Activated T-helper 2 cell treated with anti-CD3 and anti-CD28 coated beads, Interferon-gamma antibody, Interleukin-2, Interleukin-4, amounts not matched to agents 10 μg/mL and 5 μg/mL and 100 μg/mL, durations not matched to agents 14 hours and 24 hours and 36 hours (primary cell): ENCODE measurements at regions not wholly inside any gene's neighbourhood (a gene's known extent, or its start where the extent isn't known, plus 50 kb on each side); places are given as distances from the start of the nearest gene placed in this dataset.

ENCODE experiments used
- DNase-seq: peaks from one replicate; pipeline ENCODE4 v3.0.0; 2021; ENCODE audit warnings: low spot score
- H3K27ac Mint-ChIP-seq: one replicate; pipeline ENCODE4 v1.8.0; 2021; ENCODE audit warnings: mixed read lengths
- H3K27me3 Mint-ChIP-seq: one replicate; pipeline ENCODE4 v1.8.0; 2021; ENCODE audit warnings: low read depth, mixed read lengths
- H3K36me3 Mint-ChIP-seq: one replicate; pipeline ENCODE4 v1.8.0; 2021; ENCODE audit warnings: low read depth, mixed read lengths
- H3K4me1 Mint-ChIP-seq: one replicate; pipeline ENCODE4 v1.8.0; 2021; ENCODE audit warnings: low read depth, mixed read lengths
- H3K4me3 Mint-ChIP-seq: one replicate; pipeline ENCODE4 v1.8.0; 2021; ENCODE audit warnings: low read depth, mild to moderate bottlenecking, moderate library complexity, mixed read lengths
- H3K9me3 Mint-ChIP-seq: one replicate; pipeline ENCODE4 v1.8.0; 2021; ENCODE audit warnings: mixed read lengths
- intact Hi-C: fragments of 100-400 bp; cut with micrococcal nuclease; formaldehyde crosslinking; loops from one replicate; pipeline ENCODE4 v1.15.1; 2023

GRCh38 chr6:99219788-99220187 is 129.7 kb downstream of the FAXC start:
- H3K4me1 Mint-ChIP-seq, result no peaks in the 10 kb centered on the region
- no peak for DNase-seq
- no peak overlapping the region for H3K27ac Mint-ChIP-seq
- no peaks in the 10 kb centered on the region for H3K36me3 Mint-ChIP-seq
- H3K4me3 Mint-ChIP-seq, result no peak overlapping the region
- intact Hi-C loops, result no loop called here
- no peaks in the 10 kb centered on the region for H3K9me3 Mint-ChIP-seq
- no peaks in the 10 kb centered on the region for H3K27me3 Mint-ChIP-seq

GRCh38 chr6:99216959-99217358 is 132.5 kb downstream of the FAXC start:
- Mint-ChIP-seq H3K27me3 (peaks cover 2% of the 10 kb centered on the region), H3K27ac (no peak overlapping the region), H3K4me3 (no peak overlapping the region), H3K9me3 (no peaks in the 10 kb centered on the region), H3K36me3 (no peaks in the 10 kb centered on the region), H3K4me1 (no peaks in the 10 kb centered on the region)
- DNase-seq, result no peak
- intact Hi-C loops, result no loop called here

GRCh38 chr6:99195986-99196655 is 153.4 kb downstream of the FAXC start:
- Mint-ChIP-seq H3K4me1 (peaks cover under 1% of the 10 kb centered on the region), H3K27me3 (peaks cover 15% of the 10 kb centered on the region), H3K36me3 (no peaks in the 10 kb centered on the region), H3K4me3 (no peak overlapping the region), H3K9me3 (no peaks in the 10 kb centered on the region), H3K27ac (no peak overlapping the region)
- no peak for DNase-seq
- intact Hi-C loops, result no loop called here

- no peaks in the 10 kb centered on the region for H3K9me3 Mint-ChIP-seq
- intact Hi-C loops, result no loop called here
- no peak for DNase-seq
- H3K36me3 Mint-ChIP-seq, result no peaks in the 10 kb centered on the region
- peaks cover 25% of the 10 kb centered on the region for H3K27me3 Mint-ChIP-seq
- H3K27ac Mint-ChIP-seq, result no peak overlapping the region
- no peak overlapping the region for H3K4me3 Mint-ChIP-seq
- peaks cover 17% of the 10 kb centered on the region for H3K4me1 Mint-ChIP-seq
Observed at GRCh38 chr6:99192561-99192960, 156.9 kb downstream of the FAXC start.

GRCh38 chr6:99189823-99190721 is 159.4 kb downstream of the FAXC start:
- H3K27ac Mint-ChIP-seq, result no peak overlapping the region
- DNase-seq, result peak; percentile 13
- H3K4me3 Mint-ChIP-seq, result no peak overlapping the region
- intact Hi-C loops, result loop anchor here (2.0 kb wide), 1 partner anchor 175 kb away; no protein-coding TSS in a partner anchor
- H3K4me1 Mint-ChIP-seq, result peaks cover 17% of the 10 kb centered on the region
- H3K36me3 Mint-ChIP-seq, result no peaks in the 10 kb centered on the region
- H3K9me3 Mint-ChIP-seq, result no peaks in the 10 kb centered on the region
- H3K27me3 Mint-ChIP-seq, result peaks cover 34% of the 10 kb centered on the region

- H3K36me3 Mint-ChIP-seq, result no peaks in the 10 kb centered on the region
- intact Hi-C loops, result no loop called here
- H3K4me1 Mint-ChIP-seq, result peaks cover 17% of the 10 kb centered on the region
Observed at GRCh38 chr6:99187429-99187828, 162.0 kb downstream of the FAXC start.

GRCh38 chr6:99186417-99186816 is 163.1 kb downstream of the FAXC start:
- Mint-ChIP-seq H3K27ac (no peak overlapping the region), H3K4me3 (no peak overlapping the region), H3K9me3 (peaks cover 3% of the 10 kb centered on the region), H3K27me3 (peaks cover 21% of the 10 kb centered on the region), H3K36me3 (no peaks in the 10 kb centered on the region), H3K4me1 (peaks cover 17% of the 10 kb centered on the region)
- intact Hi-C loops, result no loop called here
- no peak for DNase-seq

More at GRCh38 chr6:99187429-99187828, 162.0 kb downstream of the FAXC start:
- Mint-ChIP-seq H3K4me3 (no peak overlapping the region), H3K27me3 (peaks cover 24% of the 10 kb centered on the region), H3K27ac (no peak overlapping the region), H3K9me3 (no peaks in the 10 kb centered on the region)
- no peak for DNase-seq

GRCh38 chr6:99185525-99185924 is 163.9 kb downstream of the FAXC start:
- H3K9me3 Mint-ChIP-seq, result peaks cover 12% of the 10 kb centered on the region
- H3K27ac Mint-ChIP-seq, result no peak overlapping the region
- no peak overlapping the region for H3K4me3 Mint-ChIP-seq
- peaks cover 10% of the 10 kb centered on the region for H3K4me1 Mint-ChIP-seq
- H3K27me3 Mint-ChIP-seq, result peaks cover 20% of the 10 kb centered on the region
- H3K36me3 Mint-ChIP-seq, result no peaks in the 10 kb centered on the region
- no peak for DNase-seq
- intact Hi-C loops, result no loop called here

GRCh38 chr6:99184696-99185095 is 164.8 kb downstream of the FAXC start:
- Mint-ChIP-seq H3K4me1 (peaks cover 2% of the 10 kb centered on the region), H3K27me3 (peaks cover 21% of the 10 kb centered on the region), H3K27ac (no peak overlapping the region), H3K36me3 (no peaks in the 10 kb centered on the region), H3K9me3 (peaks cover 14% of the 10 kb centered on the region), H3K4me3 (no peak overlapping the region)
- intact Hi-C loops, result no loop called here
- DNase-seq, result no peak

GRCh38 chr6:99183066-99183465 is 166.4 kb downstream of the FAXC start:
- no peaks in the 10 kb centered on the region for H3K36me3 Mint-ChIP-seq
- H3K4me1 Mint-ChIP-seq, result no peaks in the 10 kb centered on the region
- H3K27me3 Mint-ChIP-seq, result peaks cover 18% of the 10 kb centered on the region
- H3K9me3 Mint-ChIP-seq, result peaks cover 15% of the 10 kb centered on the region
- H3K4me3 Mint-ChIP-seq, result no peak overlapping the region
- intact Hi-C loops, result no loop called here
- no peak overlapping the region for H3K27ac Mint-ChIP-seq
- no peak for DNase-seq

GRCh38 chr6:99181174-99181573 is 168.3 kb downstream of the FAXC start:
- H3K9me3 Mint-ChIP-seq, result peaks cover 15% of the 10 kb centered on the region
- intact Hi-C loops, result no loop called here
- no peak overlapping the region for H3K4me3 Mint-ChIP-seq
- no peaks in the 10 kb centered on the region for H3K36me3 Mint-ChIP-seq
- peaks cover 10% of the 10 kb centered on the region for H3K27me3 Mint-ChIP-seq
- no peak overlapping the region for H3K27ac Mint-ChIP-seq
- no peaks in the 10 kb centered on the region for H3K4me1 Mint-ChIP-seq
- no peak for DNase-seq

- Mint-ChIP-seq H3K4me1 (no peaks in the 10 kb centered on the region), H3K27me3 (peaks cover 2% of the 10 kb centered on the region), H3K9me3 (peaks cover 15% of the 10 kb centered on the region), H3K36me3 (no peaks in the 10 kb centered on the region), H3K4me3 (no peak overlapping the region), H3K27ac (no peak overlapping the region)
- DNase-seq, result no peak
- intact Hi-C loops, result no loop called here
Observed at GRCh38 chr6:99178168-99178567, 171.3 kb downstream of the FAXC start.

GRCh38 chr6:99177736-99178135 is 171.7 kb downstream of the FAXC start:
- peaks cover 15% of the 10 kb centered on the region for H3K9me3 Mint-ChIP-seq

More at GRCh38 chr6:99177736-99178135, 171.7 kb downstream of the FAXC start:
- Mint-ChIP-seq H3K27me3 (peaks cover 2% of the 10 kb centered on the region), H3K27ac (no peak overlapping the region), H3K4me3 (no peak overlapping the region), H3K4me1 (no peaks in the 10 kb centered on the region), H3K36me3 (no peaks in the 10 kb centered on the region)
- DNase-seq, result no peak
- intact Hi-C loops, result no loop called here
